ENCODE measurements at regions not wholly inside any gene's neighbourhood (a gene's known extent, or its start where the extent isn't known, plus 50 kb on each side); places are given as distances from the start of the nearest gene placed in this dataset.

GRCh38 chr7:22937946-22938345 lies 76.0 kb downstream of the HYCC1 start:
- TF ChIP-seq POLR2A (IDR thresholded peaks at IDR 0.05), result no peak
- TF ChIP-seq CTCF (IDR thresholded peaks at IDR 0.05), result no peak
